ENCODE measurements at regions not wholly inside any gene's neighbourhood (a gene's known extent, or its start where the extent isn't known, plus 50 kb on each side); places are given as distances from the start of the nearest gene placed in this dataset.

DNA sequence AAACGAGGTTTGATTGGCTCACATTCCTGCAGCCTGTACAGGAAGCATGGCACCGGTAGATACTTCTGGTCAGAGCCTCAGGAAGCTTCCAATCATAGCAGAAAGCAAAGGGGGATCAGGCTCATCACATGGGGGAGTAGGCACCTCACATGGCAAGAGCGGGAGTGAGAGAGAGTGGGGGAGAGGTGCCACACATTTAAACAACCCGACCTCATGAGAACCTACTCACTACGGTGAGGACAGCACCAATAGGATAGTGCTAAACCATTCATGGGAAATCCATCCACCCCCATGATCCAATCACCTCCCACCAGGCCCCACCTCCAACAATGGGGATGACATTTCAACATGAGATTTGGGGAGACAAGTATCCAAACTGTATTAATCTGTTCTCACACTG is 105.8 kb downstream of the SOCS6 start:
- TF ChIP-seq, protein P1, sequence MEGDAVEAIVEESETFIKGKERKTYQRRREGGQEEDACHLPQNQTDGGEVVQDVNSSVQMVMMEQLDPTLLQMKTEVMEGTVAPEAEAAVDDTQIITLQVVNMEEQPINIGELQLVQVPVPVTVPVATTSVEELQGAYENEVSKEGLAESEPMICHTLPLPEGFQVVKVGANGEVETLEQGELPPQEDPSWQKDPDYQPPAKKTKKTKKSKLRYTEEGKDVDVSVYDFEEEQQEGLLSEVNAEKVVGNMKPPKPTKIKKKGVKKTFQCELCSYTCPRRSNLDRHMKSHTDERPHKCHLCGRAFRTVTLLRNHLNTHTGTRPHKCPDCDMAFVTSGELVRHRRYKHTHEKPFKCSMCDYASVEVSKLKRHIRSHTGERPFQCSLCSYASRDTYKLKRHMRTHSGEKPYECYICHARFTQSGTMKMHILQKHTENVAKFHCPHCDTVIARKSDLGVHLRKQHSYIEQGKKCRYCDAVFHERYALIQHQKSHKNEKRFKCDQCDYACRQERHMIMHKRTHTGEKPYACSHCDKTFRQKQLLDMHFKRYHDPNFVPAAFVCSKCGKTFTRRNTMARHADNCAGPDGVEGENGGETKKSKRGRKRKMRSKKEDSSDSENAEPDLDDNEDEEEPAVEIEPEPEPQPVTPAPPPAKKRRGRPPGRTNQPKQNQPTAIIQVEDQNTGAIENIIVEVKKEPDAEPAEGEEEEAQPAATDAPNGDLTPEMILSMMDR (IDR thresholded peaks at IDR 0.05), result no peak
- TF ChIP-seq POLR2A (IDR thresholded peaks at IDR 0.05), result no peak

Measured in right lobe of liver (tissue), 4 donors.